Right lobe of liver (tissue), 4 donors: ENCODE measurements at regions not wholly inside any gene's neighbourhood (a gene's known extent, or its start where the extent isn't known, plus 50 kb on each side); places are given as distances from the start of the nearest gene placed in this dataset.

ENCODE experiments used
- POLR2A ChIP-seq: fragments of 450-650 bp; IDR thresholded peaks from one replicate; pipeline ENCODE4 v1.6.1; 2017; ENCODE audit warnings: antibody characterized with exemption, mild to moderate bottlenecking
- TF ChIP-seq, protein P1 (sequence below), 4 donors: fragments of 200-600 bp in 3 of 4; fragments of 450-650 bp in 1 of 4; IDR thresholded peaks; one replicate each; pipeline versions ENCODE4 v1.5.1 to v1.8.0; 2016 to 2022; ENCODE audit warnings: antibody characterized with exemption in 4 of 4, mild to moderate bottlenecking in 2 of 4
- donor health status: DM: no; HTN: no; CAD: no.
- donor health status: DM: no; HTN: no; CAD: no.
- donor health status: DM: no; HTN: yes; CAD: no.

DNA sequence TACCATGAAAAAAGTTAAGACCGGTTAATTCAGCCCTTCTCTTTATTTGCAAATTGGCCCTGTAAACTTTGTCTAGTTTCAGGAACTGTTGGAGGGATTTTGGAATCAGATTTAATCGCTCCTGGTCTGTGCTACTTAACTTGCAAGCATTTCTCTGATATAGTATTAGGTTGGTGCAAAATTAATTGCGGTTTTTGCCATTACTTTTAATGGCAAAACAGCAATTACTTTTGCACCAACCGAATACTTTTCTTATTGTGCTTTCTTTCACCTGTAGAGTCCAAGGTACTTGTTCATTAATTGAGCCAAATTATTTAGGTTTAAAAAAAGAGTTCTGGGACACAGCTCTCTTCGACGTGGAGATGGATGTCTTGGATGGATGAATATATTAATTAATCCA is 92.8 kb upstream of the HNRNPU start:
- TF ChIP-seq, protein P1, sequence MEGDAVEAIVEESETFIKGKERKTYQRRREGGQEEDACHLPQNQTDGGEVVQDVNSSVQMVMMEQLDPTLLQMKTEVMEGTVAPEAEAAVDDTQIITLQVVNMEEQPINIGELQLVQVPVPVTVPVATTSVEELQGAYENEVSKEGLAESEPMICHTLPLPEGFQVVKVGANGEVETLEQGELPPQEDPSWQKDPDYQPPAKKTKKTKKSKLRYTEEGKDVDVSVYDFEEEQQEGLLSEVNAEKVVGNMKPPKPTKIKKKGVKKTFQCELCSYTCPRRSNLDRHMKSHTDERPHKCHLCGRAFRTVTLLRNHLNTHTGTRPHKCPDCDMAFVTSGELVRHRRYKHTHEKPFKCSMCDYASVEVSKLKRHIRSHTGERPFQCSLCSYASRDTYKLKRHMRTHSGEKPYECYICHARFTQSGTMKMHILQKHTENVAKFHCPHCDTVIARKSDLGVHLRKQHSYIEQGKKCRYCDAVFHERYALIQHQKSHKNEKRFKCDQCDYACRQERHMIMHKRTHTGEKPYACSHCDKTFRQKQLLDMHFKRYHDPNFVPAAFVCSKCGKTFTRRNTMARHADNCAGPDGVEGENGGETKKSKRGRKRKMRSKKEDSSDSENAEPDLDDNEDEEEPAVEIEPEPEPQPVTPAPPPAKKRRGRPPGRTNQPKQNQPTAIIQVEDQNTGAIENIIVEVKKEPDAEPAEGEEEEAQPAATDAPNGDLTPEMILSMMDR (IDR thresholded peaks at IDR 0.05) = no peak
- TF ChIP-seq POLR2A = no peak
